ENCODE measurements at regions not wholly inside any gene's neighbourhood (a gene's known extent, or its start where the extent isn't known, plus 50 kb on each side); places are given as distances from the start of the nearest gene placed in this dataset.

- no peak for TF ChIP-seq CTCF (IDR thresholded peaks at IDR 0.05)
- TF ChIP-seq POLR2A (IDR thresholded peaks at IDR 0.05): no peak
Observed at GRCh38 chr20:40812415-40812925, 123.4 kb upstream of the MAFB start.
